GM10266 (cell line): ENCODE measurements at regions not wholly inside any gene's neighbourhood (a gene's known extent, or its start where the extent isn't known, plus 50 kb on each side); places are given as distances from the start of the nearest gene placed in this dataset.

Experiments used
- DNase-seq: peaks from one replicate; pipeline ENCODE4 v3.0.0; 2012; ENCODE audit errors: extremely low spot score
- TF ChIP-seq, protein P1 (sequence below): IDR thresholded peaks from 2 replicates; pipeline ENCODE4 v1.5.1; 2012; ENCODE audit warnings: mild to moderate bottlenecking, low read depth; ENCODE audit not compliant: control insufficient read depth, insufficient read depth; ENCODE audit errors: missing control alignments

DNA sequence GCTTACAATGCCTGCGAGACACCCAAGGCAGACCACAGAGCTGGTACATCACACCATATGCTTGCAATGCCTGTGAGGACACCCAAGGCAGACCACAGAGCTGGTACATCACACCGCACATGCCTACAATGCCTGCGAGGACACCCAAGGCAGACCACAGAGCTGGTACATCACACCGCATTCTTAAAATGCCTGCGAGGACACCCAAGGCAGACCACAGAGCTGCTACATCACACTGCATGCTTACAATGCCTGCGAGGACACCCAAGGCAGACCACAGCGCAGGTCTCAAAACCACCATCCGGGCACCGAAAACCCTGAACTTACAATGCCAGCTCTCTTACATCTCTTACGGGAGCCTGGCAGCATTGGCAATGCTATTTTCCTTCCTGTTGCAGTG, 799.6 kb downstream of the GALR1 start:
- DNase-seq = no peak
- TF ChIP-seq, protein P1, sequence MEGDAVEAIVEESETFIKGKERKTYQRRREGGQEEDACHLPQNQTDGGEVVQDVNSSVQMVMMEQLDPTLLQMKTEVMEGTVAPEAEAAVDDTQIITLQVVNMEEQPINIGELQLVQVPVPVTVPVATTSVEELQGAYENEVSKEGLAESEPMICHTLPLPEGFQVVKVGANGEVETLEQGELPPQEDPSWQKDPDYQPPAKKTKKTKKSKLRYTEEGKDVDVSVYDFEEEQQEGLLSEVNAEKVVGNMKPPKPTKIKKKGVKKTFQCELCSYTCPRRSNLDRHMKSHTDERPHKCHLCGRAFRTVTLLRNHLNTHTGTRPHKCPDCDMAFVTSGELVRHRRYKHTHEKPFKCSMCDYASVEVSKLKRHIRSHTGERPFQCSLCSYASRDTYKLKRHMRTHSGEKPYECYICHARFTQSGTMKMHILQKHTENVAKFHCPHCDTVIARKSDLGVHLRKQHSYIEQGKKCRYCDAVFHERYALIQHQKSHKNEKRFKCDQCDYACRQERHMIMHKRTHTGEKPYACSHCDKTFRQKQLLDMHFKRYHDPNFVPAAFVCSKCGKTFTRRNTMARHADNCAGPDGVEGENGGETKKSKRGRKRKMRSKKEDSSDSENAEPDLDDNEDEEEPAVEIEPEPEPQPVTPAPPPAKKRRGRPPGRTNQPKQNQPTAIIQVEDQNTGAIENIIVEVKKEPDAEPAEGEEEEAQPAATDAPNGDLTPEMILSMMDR = no peak

- no peak for DNase-seq
- TF ChIP-seq, protein P1 = no peak
These were observed 805.2 kb downstream of the GALR1 start for GRCh38 chr18:78054801-78055200.

- TF ChIP-seq, protein P1 = no peak
- DNase-seq = no peak
These were observed 806.4 kb downstream of the GALR1 start for GRCh38 chr18:78056011-78056410.

DNA sequence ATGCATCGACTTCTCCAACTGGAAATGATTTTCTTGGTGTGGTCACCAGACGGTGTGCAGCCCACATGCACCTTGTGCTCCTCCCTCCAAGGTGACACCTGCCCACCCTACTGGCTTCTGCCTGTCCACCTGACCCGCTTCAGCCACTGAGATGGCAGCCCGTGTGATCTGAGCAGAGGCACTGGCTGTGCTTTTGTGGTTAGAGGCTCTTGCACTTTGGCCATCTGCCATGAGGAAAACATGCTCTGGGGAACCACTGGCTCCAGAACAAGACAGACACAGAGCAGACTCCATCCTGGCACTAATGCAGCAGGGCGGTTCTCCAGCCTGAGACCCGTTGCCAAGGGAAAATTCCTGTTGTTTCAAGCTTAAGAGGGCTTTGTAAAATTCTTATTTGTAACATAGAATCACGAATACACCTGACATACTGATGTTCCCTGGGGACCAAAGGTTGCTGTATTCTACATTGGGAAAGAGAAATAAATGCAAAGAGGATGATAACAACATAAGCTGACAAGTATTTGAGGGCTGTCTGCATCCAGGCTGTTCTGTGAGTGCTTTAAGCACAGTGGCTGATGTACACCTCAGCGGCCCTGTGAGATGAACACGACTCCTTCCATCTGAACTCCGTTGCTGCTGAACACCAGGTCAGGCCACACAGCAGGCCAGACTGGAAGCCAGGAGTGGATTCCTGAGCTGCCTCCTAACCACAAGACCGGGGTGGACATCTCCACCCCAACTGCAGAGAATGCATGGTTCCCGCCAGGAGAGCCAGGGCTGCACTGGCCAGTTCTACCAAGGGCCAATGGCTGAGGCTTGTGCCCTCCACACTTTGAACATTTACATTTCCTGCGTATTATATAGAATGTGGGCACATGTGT, 820.4 kb downstream of the GALR1 start:
- TF ChIP-seq, protein P1 = no peak
- DNase-seq = no peak

GRCh38 chr18:78071166-78071710, 821.6 kb downstream of the GALR1 start:
- DNase-seq = no peak
- TF ChIP-seq, protein P1 = no peak

- TF ChIP-seq, protein P1 = no peak
These were observed 822.1 kb downstream of the GALR1 start for GRCh38 chr18:78071776-78072175.

DNA sequence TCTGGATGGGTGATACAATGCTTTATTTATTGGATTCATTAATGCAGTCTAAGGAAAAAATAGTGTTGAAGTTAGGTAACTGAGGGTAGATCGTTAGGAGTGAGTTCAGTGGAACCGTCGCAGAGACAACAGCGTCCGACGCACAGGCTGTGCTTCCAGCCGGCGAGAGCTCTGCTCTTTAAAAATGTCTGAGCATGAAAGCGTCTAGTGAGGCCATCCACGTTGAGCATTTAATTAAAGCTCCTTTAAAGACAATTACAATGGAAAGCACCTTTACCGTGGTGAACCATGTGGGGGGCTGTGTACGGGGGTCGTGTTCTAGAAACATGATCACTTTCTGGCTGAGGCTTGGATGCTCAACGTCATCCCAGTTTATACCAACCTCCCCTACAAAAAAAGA, 822.7 kb downstream of the GALR1 start:
- TF ChIP-seq, protein P1 = no peak
- DNase-seq = no peak

More at GRCh38 chr18:78071776-78072175, 822.1 kb downstream of the GALR1 start:
- DNase-seq = no peak
